ENCODE measurements at regions not wholly inside any gene's neighbourhood (a gene's known extent, or its start where the extent isn't known, plus 50 kb on each side); places are given as distances from the start of the nearest gene placed in this dataset.

GRCh38 chr2:88329815-88330603 lies 122.5 kb downstream of the FOXI3 start:
- peaks cover 5% of the 10 kb centered on the region for H3K4me1 Mint-ChIP-seq (ENCODE audit: unreplicated experiment)
- H3K9me3 Mint-ChIP-seq = peaks cover 4% of the 10 kb centered on the region
- no peak for DNase-seq (ENCODE audit: extremely low spot score, unreplicated experiment)
- H3K27ac Mint-ChIP-seq = peak overlapping the region; percentile 72
- TF ChIP-seq, protein P1, sequence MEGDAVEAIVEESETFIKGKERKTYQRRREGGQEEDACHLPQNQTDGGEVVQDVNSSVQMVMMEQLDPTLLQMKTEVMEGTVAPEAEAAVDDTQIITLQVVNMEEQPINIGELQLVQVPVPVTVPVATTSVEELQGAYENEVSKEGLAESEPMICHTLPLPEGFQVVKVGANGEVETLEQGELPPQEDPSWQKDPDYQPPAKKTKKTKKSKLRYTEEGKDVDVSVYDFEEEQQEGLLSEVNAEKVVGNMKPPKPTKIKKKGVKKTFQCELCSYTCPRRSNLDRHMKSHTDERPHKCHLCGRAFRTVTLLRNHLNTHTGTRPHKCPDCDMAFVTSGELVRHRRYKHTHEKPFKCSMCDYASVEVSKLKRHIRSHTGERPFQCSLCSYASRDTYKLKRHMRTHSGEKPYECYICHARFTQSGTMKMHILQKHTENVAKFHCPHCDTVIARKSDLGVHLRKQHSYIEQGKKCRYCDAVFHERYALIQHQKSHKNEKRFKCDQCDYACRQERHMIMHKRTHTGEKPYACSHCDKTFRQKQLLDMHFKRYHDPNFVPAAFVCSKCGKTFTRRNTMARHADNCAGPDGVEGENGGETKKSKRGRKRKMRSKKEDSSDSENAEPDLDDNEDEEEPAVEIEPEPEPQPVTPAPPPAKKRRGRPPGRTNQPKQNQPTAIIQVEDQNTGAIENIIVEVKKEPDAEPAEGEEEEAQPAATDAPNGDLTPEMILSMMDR (conservative IDR thresholded peaks at IDR 0.05) = no peak
- H3K36me3 Mint-ChIP-seq = no peaks in the 10 kb centered on the region
- H3K27me3 Mint-ChIP-seq = peaks cover 26% of the 10 kb centered on the region
- no peak overlapping the region for H3K4me3 Mint-ChIP-seq

GRCh38 chr2:88321449-88322248 lies 130.8 kb downstream of the FOXI3 start:
- Mint-ChIP-seq H3K9me3 (no peaks in the 10 kb centered on the region), H3K36me3 (no peaks in the 10 kb centered on the region), H3K27me3 (peaks cover 5% of the 10 kb centered on the region), H3K27ac (no peak overlapping the region), H3K4me3 (no peak overlapping the region), H3K4me1 (ENCODE audit: unreplicated experiment) (peaks cover 5% of the 10 kb centered on the region)
- TF ChIP-seq, protein P1 (conservative IDR thresholded peaks at IDR 0.05) = no peak
- no peak for DNase-seq (ENCODE audit: extremely low spot score, unreplicated experiment)

GRCh38 chr2:88320076-88320773 lies 132.3 kb downstream of the FOXI3 start:
- peaks cover 3% of the 10 kb centered on the region for H3K27me3 Mint-ChIP-seq
- no peak overlapping the region for H3K27ac Mint-ChIP-seq
- H3K4me3 Mint-ChIP-seq = no peak overlapping the region
- DNase-seq (ENCODE audit: extremely low spot score, unreplicated experiment) = no peak
- H3K9me3 Mint-ChIP-seq = no peaks in the 10 kb centered on the region
- peaks cover 5% of the 10 kb centered on the region for H3K4me1 Mint-ChIP-seq (ENCODE audit: unreplicated experiment)
- TF ChIP-seq, protein P1 (conservative IDR thresholded peaks at IDR 0.05) = no peak
- no peaks in the 10 kb centered on the region for H3K36me3 Mint-ChIP-seq

GRCh38 chr2:88318956-88319330 lies 133.6 kb downstream of the FOXI3 start:
- Mint-ChIP-seq H3K27ac (no peak overlapping the region), H3K4me1 (ENCODE audit: unreplicated experiment) (peaks cover 5% of the 10 kb centered on the region), H3K4me3 (no peak overlapping the region), H3K27me3 (peaks cover 3% of the 10 kb centered on the region), H3K36me3 (no peaks in the 10 kb centered on the region), H3K9me3 (no peaks in the 10 kb centered on the region)
- TF ChIP-seq, protein P1 (conservative IDR thresholded peaks at IDR 0.05) = no peak
- DNase-seq (ENCODE audit: extremely low spot score, unreplicated experiment) = no peak

GRCh38 chr2:88318071-88318955 lies 134.2 kb downstream of the FOXI3 start:
- Mint-ChIP-seq H3K36me3 (no peaks in the 10 kb centered on the region), H3K27me3 (peaks cover 3% of the 10 kb centered on the region), H3K4me3 (no peak overlapping the region), H3K27ac (no peak overlapping the region), H3K4me1 (ENCODE audit: unreplicated experiment) (peaks cover 5% of the 10 kb centered on the region), H3K9me3 (no peaks in the 10 kb centered on the region)
- DNase-seq (ENCODE audit: extremely low spot score, unreplicated experiment) = no peak
- TF ChIP-seq, protein P1 (conservative IDR thresholded peaks at IDR 0.05) = no peak

All from type B pancreatic cell (in vitro differentiated cells).